ENCODE measurements at regions not wholly inside any gene's neighbourhood (a gene's known extent, or its start where the extent isn't known, plus 50 kb on each side); places are given as distances from the start of the nearest gene placed in this dataset.

- no peak for DNase-seq (ENCODE audit: low spot score)
Observed at GRCh38 chr18:67733088-67733487, 216.6 kb upstream of the DSEL start.

GRCh38 chr18:67731851-67732250, 215.3 kb upstream of the DSEL start:
- DNase-seq (ENCODE audit: low spot score): no peak

GRCh38 chr18:67730886-67731285, 214.4 kb upstream of the DSEL start:
- no peak for DNase-seq (ENCODE audit: low spot score)

- DNase-seq (ENCODE audit: low spot score): no peak
Observed at GRCh38 chr18:67728364-67728763, 211.8 kb upstream of the DSEL start.

- no peak for DNase-seq (ENCODE audit: low spot score)
Observed at GRCh38 chr18:67726882-67727281, 210.4 kb upstream of the DSEL start.

GRCh38 chr18:67717800-67718199, 201.3 kb upstream of the DSEL start:
- DNase-seq (ENCODE audit: low spot score): no peak

GRCh38 chr18:67715567-67715966, 199.0 kb upstream of the DSEL start:
- no peak for DNase-seq (ENCODE audit: low spot score)

- no peak for DNase-seq (ENCODE audit: low spot score)
Observed at GRCh38 chr18:67710639-67711038, 194.1 kb upstream of the DSEL start.

GRCh38 chr18:67705748-67706147, 189.2 kb upstream of the DSEL start:
- no peak for DNase-seq (ENCODE audit: low spot score)

GRCh38 chr18:67695684-67696083, 179.2 kb upstream of the DSEL start:
- no peak for DNase-seq (ENCODE audit: low spot score)

- no peak for DNase-seq (ENCODE audit: low spot score)
Observed at GRCh38 chr18:67694787-67695186, 178.3 kb upstream of the DSEL start.

- peak; percentile 29 for DNase-seq (ENCODE audit: low spot score)
Observed at GRCh38 chr18:67692811-67693210, 176.3 kb upstream of the DSEL start.

GRCh38 chr18:67682516-67682915, 166.0 kb upstream of the DSEL start:
- no peak for DNase-seq (ENCODE audit: low spot score)

GRCh38 chr18:67677489-67677888, 161.0 kb upstream of the DSEL start:
- no peak for DNase-seq (ENCODE audit: low spot score)

GRCh38 chr18:67672716-67673115, 156.2 kb upstream of the DSEL start:
- DNase-seq (ENCODE audit: low spot score): no peak

- DNase-seq (ENCODE audit: low spot score): no peak
Observed at GRCh38 chr18:67672155-67672554, 155.6 kb upstream of the DSEL start.

- no peak for DNase-seq (ENCODE audit: low spot score)
Observed at GRCh38 chr18:67670024-67670543, 153.6 kb upstream of the DSEL start.

- no peak for DNase-seq (ENCODE audit: low spot score)
Observed at GRCh38 chr18:67665266-67665665, 148.7 kb upstream of the DSEL start.

GRCh38 chr18:67662996-67663395, 146.5 kb upstream of the DSEL start:
- no peak for DNase-seq (ENCODE audit: low spot score)

GRCh38 chr18:67661555-67661954, 145.0 kb upstream of the DSEL start:
- no peak for DNase-seq (ENCODE audit: low spot score)

- DNase-seq (ENCODE audit: low spot score): no peak
Observed at GRCh38 chr18:67654101-67654500, 137.6 kb upstream of the DSEL start.

GRCh38 chr18:67652288-67652687, 135.8 kb upstream of the DSEL start:
- peak; percentile 9 for DNase-seq (ENCODE audit: low spot score)

GRCh38 chr18:67651438-67651837, 134.9 kb upstream of the DSEL start:
- DNase-seq (ENCODE audit: low spot score): no peak

- DNase-seq (ENCODE audit: low spot score): no peak
Observed at GRCh38 chr18:67650686-67651385, 134.3 kb upstream of the DSEL start.
